Thyroid gland (tissue), 4 donors: ENCODE measurements at regions not wholly inside any gene's neighbourhood (a gene's known extent, or its start where the extent isn't known, plus 50 kb on each side); places are given as distances from the start of the nearest gene placed in this dataset.
"Not testable (repeated sequence)": the region's sequence is repeated elsewhere in the genome, so short reads cannot be mapped to it uniquely, and the experiment has no call there.

Source experiments
- DNase-seq, 2 donors: peaks; one replicate each; pipeline ENCODE4 v3.0.0-alpha.2; 2019
- H3K27ac ChIP-seq, 3 donors: fragments of 200-600 bp; sonication (generic); 1 replicate in 2 of 3; 2 replicates in 1 of 3; pipeline ENCODE4 v1.5.1; 2016 to 2019; ENCODE audit warnings: mild to moderate bottlenecking in 1 of 3, moderate library complexity in 1 of 3
- H3K27me3 ChIP-seq: fragments of 200-600 bp; sonication (generic); one replicate; pipeline ENCODE4 v1.5.1; 2019
- H3K36me3 ChIP-seq, 2 donors: fragments of 200-600 bp; sonication (generic); one replicate each; pipeline ENCODE4 v1.5.1; 2016 to 2019
- H3K4me1 ChIP-seq, 2 donors: fragments of 200-600 bp; sonication (generic); one replicate each; pipeline ENCODE4 v1.5.1; 2017 to 2019
- H3K4me3 ChIP-seq, 3 donors: fragments of 200-600 bp; sonication (generic); replicated peaks in 1 of 3; 1 replicate in 2 of 3; 2 replicates in 1 of 3; pipeline ENCODE4 v1.5.1; 2016; ENCODE audit warnings: mild to moderate bottlenecking in 1 of 3
- H3K9me3 ChIP-seq: fragments of 200-600 bp; sonication (generic); one replicate; pipeline ENCODE4 v1.5.1; 2017
- POLR2A ChIP-seq, 2 donors: fragments of 450-650 bp; IDR thresholded peaks; one replicate each; pipeline ENCODE4 v1.6.1; 2017; ENCODE audit warnings: antibody characterized with exemption in 2 of 2, mild to moderate bottlenecking in 2 of 2, moderate library complexity in 1 of 2
- WGBS, 2 donors: methylation state at CpG; one replicate each; pipeline ENCODE4 v1.1.5; 2017; 5-methylcytosine and 5-hydroxymethylcytosine counted together
- intact Hi-C: fragments of 100-400 bp; cut with DNase I; formaldehyde crosslinking; loops from one replicate; pipeline ENCODE4 v1.15.1; 2023
- TF ChIP-seq, protein P1 (sequence below), 6 experiments: fragments of 200-600 bp in 3 of 6; fragments of 450-650 bp in 3 of 6; sonication (generic) in 3 of 6; IDR thresholded peaks; one replicate each; pipeline ENCODE4 v1.5.1; 2016 to 2019; ENCODE audit warnings: antibody characterized with exemption in 6 of 6, mild to moderate bottlenecking in 2 of 6, inconsistent platforms in 1 of 6, moderate library complexity in 1 of 6

- H3K4me1 ChIP-seq, result peaks cover 0 to 16% of the 10 kb centered on the region in 2 donors
- TF ChIP-seq POLR2A (IDR thresholded peaks at IDR 0.05), result no peak
- TF ChIP-seq, protein P1, sequence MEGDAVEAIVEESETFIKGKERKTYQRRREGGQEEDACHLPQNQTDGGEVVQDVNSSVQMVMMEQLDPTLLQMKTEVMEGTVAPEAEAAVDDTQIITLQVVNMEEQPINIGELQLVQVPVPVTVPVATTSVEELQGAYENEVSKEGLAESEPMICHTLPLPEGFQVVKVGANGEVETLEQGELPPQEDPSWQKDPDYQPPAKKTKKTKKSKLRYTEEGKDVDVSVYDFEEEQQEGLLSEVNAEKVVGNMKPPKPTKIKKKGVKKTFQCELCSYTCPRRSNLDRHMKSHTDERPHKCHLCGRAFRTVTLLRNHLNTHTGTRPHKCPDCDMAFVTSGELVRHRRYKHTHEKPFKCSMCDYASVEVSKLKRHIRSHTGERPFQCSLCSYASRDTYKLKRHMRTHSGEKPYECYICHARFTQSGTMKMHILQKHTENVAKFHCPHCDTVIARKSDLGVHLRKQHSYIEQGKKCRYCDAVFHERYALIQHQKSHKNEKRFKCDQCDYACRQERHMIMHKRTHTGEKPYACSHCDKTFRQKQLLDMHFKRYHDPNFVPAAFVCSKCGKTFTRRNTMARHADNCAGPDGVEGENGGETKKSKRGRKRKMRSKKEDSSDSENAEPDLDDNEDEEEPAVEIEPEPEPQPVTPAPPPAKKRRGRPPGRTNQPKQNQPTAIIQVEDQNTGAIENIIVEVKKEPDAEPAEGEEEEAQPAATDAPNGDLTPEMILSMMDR (IDR thresholded peaks at IDR 0.05), result no peak
- no peak overlapping the region for H3K4me3 ChIP-seq
- H3K9me3 ChIP-seq, result no peaks in the 10 kb centered on the region
- H3K27ac ChIP-seq, result no peak overlapping the region
- 52 to 69% methylated on average over 1 of the region's 1 CpG for WGBS, 2 donors
- no peak for DNase-seq
- intact Hi-C loops, result no loop called here
- no peaks in the 10 kb centered on the region for H3K27me3 ChIP-seq
- no peaks in the 10 kb centered on the region for H3K36me3 ChIP-seq
Observed at GRCh38 chr15:93940226-93940625, 291.1 kb upstream of the MCTP2 start.

DNA sequence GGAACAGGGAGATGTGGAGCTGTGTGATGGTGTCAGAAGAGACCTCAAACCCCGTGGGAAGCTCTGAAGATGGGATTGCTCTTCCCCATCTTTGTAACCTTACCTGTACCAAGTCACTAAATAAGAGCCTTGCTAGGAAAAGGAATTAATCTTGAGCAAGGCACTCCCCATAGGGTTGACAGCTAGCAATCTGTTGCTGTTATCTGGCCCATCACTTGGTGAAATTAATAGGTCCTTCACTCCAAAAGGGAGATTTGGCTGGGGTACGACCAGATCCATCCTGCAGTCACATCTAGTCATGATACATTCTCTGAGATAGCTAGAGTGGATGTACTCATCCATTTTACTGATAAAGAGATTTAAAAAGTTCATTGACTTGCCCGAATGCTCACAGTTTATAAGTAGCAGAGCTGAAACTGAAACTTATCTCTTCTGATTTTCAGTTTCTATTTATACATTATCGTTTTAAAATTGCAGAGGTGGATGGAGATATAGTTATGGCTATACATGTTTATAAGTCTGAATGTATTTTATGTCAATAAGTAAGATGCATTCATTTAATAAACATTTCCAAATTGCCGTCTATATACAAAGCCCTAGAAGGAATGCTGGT lies 299.1 kb upstream of the MCTP2 start:
- Histone ChIP-seq H3K27me3 (no peaks in the 10 kb centered on the region), H3K4me1 (no peaks in the 10 kb centered on the region), H3K9me3 (no peaks in the 10 kb centered on the region), H3K27ac (no peak overlapping the region), H3K36me3 (no peaks in the 10 kb centered on the region), H3K4me3 (no peak overlapping the region)
- TF ChIP-seq, protein P1 (IDR thresholded peaks at IDR 0.05), result no peak
- no peak for TF ChIP-seq POLR2A (IDR thresholded peaks at IDR 0.05)
- 77 to 86% methylated on average over 5 of the region's 5 CpGs for WGBS, 2 donors
- no peak for DNase-seq
- intact Hi-C loops, result no loop called here

- H3K27ac ChIP-seq, result no peak overlapping the region
- no peak overlapping the region for H3K4me3 ChIP-seq
- WGBS, 2 donors, result 33 to 41% methylated on average over 7 of the region's 7 CpGs
- no peaks in the 10 kb centered on the region for H3K9me3 ChIP-seq
- H3K4me1 ChIP-seq, result no peaks in the 10 kb centered on the region
- H3K36me3 ChIP-seq, result no peaks in the 10 kb centered on the region
- H3K27me3 ChIP-seq, result no peaks in the 10 kb centered on the region
- no peak for TF ChIP-seq POLR2A (IDR thresholded peaks at IDR 0.05)
- TF ChIP-seq, protein P1 (IDR thresholded peaks at IDR 0.05), result no peak
- peak; percentile 5 to 69 for DNase-seq
- intact Hi-C loops, result no loop called here
Observed at GRCh38 chr15:93929375-93930094, 301.8 kb upstream of the MCTP2 start.

- intact Hi-C loops, result no loop called here
Observed at GRCh38 chr15:93920204-93920603, 311.2 kb upstream of the MCTP2 start.

GRCh38 chr15:93918801-93919200 lies 312.6 kb upstream of the MCTP2 start:
- intact Hi-C loops, result not testable (repeated sequence)

More at GRCh38 chr15:93920204-93920603, 311.2 kb upstream of the MCTP2 start:
- Histone ChIP-seq H3K4me3 (no peak overlapping the region), H3K4me1 (no peaks in the 10 kb centered on the region), H3K27me3 (no peaks in the 10 kb centered on the region), H3K27ac (no peak overlapping the region), H3K36me3 (no peaks in the 10 kb centered on the region), H3K9me3 (no peaks in the 10 kb centered on the region)
- 78 to 87% methylated on average over 4 of the region's 4 CpGs for WGBS, 2 donors
- no peak for DNase-seq
- TF ChIP-seq, protein P1 (IDR thresholded peaks at IDR 0.05), result no peak
- no peak for TF ChIP-seq POLR2A (IDR thresholded peaks at IDR 0.05)

More at GRCh38 chr15:93918801-93919200, 312.6 kb upstream of the MCTP2 start:
- not testable (repeated sequence) for H3K9me3 ChIP-seq, H3K27ac ChIP-seq, H3K36me3 ChIP-seq, DNase-seq, H3K4me3 ChIP-seq, H3K27me3 ChIP-seq, H3K4me1 ChIP-seq
- 41 to 42% methylated on average over 2 of the region's 2 CpGs for WGBS, 2 donors
